H1 (cell line): ENCODE measurements at regions not wholly inside any gene's neighbourhood (a gene's known extent, or its start where the extent isn't known, plus 50 kb on each side); places are given as distances from the start of the nearest gene placed in this dataset.
A peak's percentile ranks its signal among the peaks of the same experiment; 100 is the strongest.

Source experiments
- CREB1 ChIP-seq: IDR thresholded peaks from 2 replicates; pipeline ENCODE4 v1.6.1; 2012; ENCODE audit warnings: inconsistent platforms
- RAD21 ChIP-seq, 2 experiments: IDR thresholded peaks in 1 of 2; conservative IDR thresholded peaks in 1 of 2; 2 replicates each; pipeline ENCODE4 v1.6.1; 2011; ENCODE audit warnings: low read depth in 2 of 2, low read length in 2 of 2, improper control_type of control experiment in 1 of 2, inconsistent platforms in 1 of 2, mild to moderate bottlenecking in 1 of 2, moderate library complexity in 1 of 2
- SIX5 ChIP-seq: IDR thresholded peaks from 2 replicates; pipeline ENCODE4 v1.6.1; 2011; ENCODE audit warnings: mild to moderate bottlenecking, low read depth, low read length
- SUZ12 ChIP-seq: fragments of 200-600 bp; sonication (generic); IDR thresholded peaks from 2 replicates; pipeline ENCODE4 v1.6.1; 2012; ENCODE audit warnings: mild to moderate bottlenecking, inconsistent platforms, low read length, moderate library complexity, mixed read lengths
- TF ChIP-seq, protein P1 (sequence below): IDR thresholded peaks from 2 replicates; pipeline ENCODE4 v1.6.1; 2012; ENCODE audit warnings: low read length, inconsistent platforms

DNA sequence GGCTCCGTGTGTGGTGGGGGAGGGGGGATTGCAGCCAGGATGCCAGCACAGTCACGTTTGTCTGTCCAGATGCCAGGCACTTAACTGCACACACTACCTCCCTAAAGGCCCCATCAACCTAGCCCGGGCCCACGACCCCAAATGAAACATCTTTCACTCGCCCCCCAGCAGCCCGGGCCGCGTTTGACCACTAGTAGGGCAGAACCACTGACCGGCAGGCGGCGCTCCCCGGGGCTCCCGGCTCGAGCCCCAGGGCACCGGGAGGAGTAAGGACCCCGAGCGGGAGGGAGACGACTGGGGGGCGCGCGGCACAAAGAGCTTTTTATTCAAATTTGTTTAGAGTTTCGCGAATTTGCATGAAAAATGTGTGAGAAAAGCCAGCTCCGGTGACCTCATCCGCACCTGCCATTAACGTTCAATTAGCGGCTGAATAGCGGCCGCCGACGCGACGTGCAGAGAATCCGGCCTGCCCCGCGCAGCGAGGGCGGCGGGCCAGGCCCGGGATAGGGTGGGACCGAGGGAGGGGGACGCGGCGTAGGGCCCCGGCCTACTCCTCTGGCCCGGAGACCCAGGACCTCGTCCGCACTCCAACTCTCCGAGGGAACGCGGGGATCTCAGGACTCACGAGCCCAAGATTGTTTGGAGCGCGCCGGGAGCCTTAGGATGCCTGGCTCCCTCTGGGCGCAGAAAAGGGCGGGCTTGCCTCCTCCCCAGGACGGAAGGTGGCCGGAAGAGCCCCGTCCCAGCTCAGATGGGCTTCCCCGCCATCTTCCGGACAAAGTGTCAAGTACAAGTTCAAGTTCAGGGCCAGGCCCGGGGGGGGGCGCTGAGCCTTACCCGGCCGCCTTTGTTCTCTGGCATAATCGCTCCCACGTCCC, 64.9 kb upstream of the POLG start (continued):
- TF ChIP-seq, protein P1, sequence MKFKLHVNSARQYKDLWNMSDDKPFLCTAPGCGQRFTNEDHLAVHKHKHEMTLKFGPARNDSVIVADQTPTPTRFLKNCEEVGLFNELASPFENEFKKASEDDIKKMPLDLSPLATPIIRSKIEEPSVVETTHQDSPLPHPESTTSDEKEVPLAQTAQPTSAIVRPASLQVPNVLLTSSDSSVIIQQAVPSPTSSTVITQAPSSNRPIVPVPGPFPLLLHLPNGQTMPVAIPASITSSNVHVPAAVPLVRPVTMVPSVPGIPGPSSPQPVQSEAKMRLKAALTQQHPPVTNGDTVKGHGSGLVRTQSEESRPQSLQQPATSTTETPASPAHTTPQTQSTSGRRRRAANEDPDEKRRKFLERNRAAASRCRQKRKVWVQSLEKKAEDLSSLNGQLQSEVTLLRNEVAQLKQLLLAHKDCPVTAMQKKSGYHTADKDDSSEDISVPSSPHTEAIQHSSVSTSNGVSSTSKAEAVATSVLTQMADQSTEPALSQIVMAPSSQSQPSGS = 0 out of 2 replicates have a peak, but pooled peaks have one; percentile 47
- TF ChIP-seq RAD21 (IDR thresholded peaks at IDR 0.05 in 1 of 2, conservative IDR thresholded peaks at IDR 0.05 in 1 of 2; ENCODE audit: low read depth in 2 of 2, low read length in 2 of 2) = peak in 1 of 2 experiments; percentile 34; a peak in 2 of 4 replicates
- TF ChIP-seq SUZ12 = peak; percentile 47
- TF ChIP-seq SIX5 = no peak
- TF ChIP-seq CREB1 = 0 out of 2 replicates have a peak, but pooled peaks have one; percentile 32
